ENCODE measurements at regions not wholly inside any gene's neighbourhood (a gene's known extent, or its start where the extent isn't known, plus 50 kb on each side); places are given as distances from the start of the nearest gene placed in this dataset.
A peak's percentile ranks its signal among the peaks of the same experiment; 100 is the strongest.

DNA sequence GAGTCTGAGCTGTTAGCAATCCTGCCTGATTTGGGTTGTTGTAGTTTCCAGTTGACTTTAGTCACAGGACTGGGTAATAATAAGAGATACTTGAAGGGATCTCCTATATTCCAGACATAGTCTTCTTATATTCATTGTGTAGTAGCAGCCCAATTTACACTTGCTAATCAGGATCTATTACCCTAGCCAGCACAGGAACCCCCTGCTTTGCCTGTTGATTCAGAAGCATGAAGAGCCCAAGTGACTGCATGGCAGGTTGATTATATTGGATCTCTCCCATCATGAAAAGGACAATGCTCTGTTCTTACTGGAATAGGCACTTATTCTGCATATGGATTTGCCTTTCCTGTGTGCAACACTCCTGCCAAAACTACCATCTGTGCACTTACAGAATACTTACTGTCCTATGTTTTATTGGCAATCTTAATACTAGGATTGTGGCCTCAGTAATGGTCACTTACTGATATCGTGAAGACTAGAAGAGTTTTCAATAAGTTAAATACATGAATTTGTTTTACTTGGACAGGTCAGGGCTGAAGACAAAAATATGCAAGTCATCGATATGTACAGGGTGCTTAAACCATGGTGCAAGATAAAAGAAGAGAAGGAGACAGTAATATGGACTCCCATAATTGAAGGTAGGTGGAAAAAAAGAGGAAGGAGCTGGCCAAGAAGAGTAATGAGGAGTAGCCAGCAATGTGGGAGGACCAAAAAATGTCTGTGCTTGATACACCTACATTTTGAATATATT is 304.1 kb downstream of the MCTP2 start:
- ChIA-PET CTCF (no interaction called here), POLR2A (no interaction called here)
- ATAC-seq (peak; percentile 54), DNase-seq (ENCODE audit: low spot score) (no peak)
- Mint-ChIP-seq H3K4me3 (no peak overlapping the region), H3K27ac (no peak overlapping the region), H3K9me3 (peaks cover 7% of the 10 kb centered on the region), H3K27me3 (ENCODE audit: low read depth) (no peaks in the 10 kb centered on the region), H3K36me3 (no peaks in the 10 kb centered on the region), H3K4me1 (peaks cover 60% of the 10 kb centered on the region)
- TF ChIP-seq NR1H2 (CRISPR knock-in tag; IDR thresholded peaks at IDR 0.05) = no peak
- TF ChIP-seq, protein P1, sequence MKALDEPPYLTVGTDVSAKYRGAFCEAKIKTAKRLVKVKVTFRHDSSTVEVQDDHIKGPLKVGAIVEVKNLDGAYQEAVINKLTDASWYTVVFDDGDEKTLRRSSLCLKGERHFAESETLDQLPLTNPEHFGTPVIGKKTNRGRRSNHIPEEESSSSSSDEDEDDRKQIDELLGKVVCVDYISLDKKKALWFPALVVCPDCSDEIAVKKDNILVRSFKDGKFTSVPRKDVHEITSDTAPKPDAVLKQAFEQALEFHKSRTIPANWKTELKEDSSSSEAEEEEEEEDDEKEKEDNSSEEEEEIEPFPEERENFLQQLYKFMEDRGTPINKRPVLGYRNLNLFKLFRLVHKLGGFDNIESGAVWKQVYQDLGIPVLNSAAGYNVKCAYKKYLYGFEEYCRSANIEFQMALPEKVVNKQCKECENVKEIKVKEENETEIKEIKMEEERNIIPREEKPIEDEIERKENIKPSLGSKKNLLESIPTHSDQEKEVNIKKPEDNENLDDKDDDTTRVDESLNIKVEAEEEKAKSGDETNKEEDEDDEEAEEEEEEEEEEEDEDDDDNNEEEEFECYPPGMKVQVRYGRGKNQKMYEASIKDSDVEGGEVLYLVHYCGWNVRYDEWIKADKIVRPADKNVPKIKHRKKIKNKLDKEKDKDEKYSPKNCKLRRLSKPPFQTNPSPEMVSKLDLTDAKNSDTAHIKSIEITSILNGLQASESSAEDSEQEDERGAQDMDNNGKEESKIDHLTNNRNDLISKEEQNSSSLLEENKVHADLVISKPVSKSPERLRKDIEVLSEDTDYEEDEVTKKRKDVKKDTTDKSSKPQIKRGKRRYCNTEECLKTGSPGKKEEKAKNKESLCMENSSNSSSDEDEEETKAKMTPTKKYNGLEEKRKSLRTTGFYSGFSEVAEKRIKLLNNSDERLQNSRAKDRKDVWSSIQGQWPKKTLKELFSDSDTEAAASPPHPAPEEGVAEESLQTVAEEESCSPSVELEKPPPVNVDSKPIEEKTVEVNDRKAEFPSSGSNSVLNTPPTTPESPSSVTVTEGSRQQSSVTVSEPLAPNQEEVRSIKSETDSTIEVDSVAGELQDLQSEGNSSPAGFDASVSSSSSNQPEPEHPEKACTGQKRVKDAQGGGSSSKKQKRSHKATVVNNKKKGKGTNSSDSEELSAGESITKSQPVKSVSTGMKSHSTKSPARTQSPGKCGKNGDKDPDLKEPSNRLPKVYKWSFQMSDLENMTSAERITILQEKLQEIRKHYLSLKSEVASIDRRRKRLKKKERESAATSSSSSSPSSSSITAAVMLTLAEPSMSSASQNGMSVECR (CRISPR knock-in tag; IDR thresholded peaks at IDR 0.05; ENCODE audit: borderline replicate concordance) = no peak
- no peak for TF ChIP-seq FOXJ3 (CRISPR knock-in tag; IDR thresholded peaks at IDR 0.05; ENCODE audit: borderline replicate concordance)
- no peak for TF ChIP-seq GTF2I (CRISPR knock-in tag; conservative IDR thresholded peaks at IDR 0.05)

DNA sequence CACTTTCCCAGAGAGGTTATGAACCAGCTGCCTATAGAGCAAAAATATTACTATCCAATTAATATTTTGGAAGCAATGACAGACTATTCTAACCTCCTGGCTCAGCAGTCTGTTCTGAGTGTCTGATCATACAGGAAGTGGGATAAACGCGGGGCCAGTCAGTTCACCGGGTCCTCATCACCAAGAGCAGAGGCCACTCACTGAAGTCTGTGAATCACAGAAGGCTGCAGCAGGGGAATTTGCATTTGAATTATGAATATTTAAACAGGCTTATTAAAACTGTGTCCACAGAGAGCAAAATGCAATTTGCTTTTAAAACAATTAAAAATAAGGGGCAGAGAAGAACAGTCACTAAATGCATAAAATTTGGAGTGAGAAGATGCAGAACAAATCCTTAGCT is 305.2 kb downstream of the MCTP2 start:
- DNase-seq (ENCODE audit: low spot score) = no peak
- Mint-ChIP-seq H3K9me3 (peaks cover 7% of the 10 kb centered on the region), H3K36me3 (no peaks in the 10 kb centered on the region), H3K4me3 (no peak overlapping the region), H3K4me1 (peaks cover 51% of the 10 kb centered on the region), H3K27me3 (ENCODE audit: low read depth) (no peaks in the 10 kb centered on the region), H3K27ac (no peak overlapping the region)
- ATAC-seq = no peak
- TF ChIP-seq RORB (CRISPR knock-in tag; IDR thresholded peaks at IDR 0.05) (no peak), ATF1 (CRISPR knock-in tag; IDR thresholded peaks at IDR 0.05) (no peak), ELF4 (CRISPR knock-in tag; IDR thresholded peaks at IDR 0.05; ENCODE audit: low read depth) (no peak), MXD4 (CRISPR knock-in tag; IDR thresholded peaks at IDR 0.05; ENCODE audit: borderline replicate concordance) (no peak), KAT7 (CRISPR knock-in tag; IDR thresholded peaks at IDR 0.05; ENCODE audit: borderline replicate concordance) (no peak)
- TF ChIP-seq, protein P2, sequence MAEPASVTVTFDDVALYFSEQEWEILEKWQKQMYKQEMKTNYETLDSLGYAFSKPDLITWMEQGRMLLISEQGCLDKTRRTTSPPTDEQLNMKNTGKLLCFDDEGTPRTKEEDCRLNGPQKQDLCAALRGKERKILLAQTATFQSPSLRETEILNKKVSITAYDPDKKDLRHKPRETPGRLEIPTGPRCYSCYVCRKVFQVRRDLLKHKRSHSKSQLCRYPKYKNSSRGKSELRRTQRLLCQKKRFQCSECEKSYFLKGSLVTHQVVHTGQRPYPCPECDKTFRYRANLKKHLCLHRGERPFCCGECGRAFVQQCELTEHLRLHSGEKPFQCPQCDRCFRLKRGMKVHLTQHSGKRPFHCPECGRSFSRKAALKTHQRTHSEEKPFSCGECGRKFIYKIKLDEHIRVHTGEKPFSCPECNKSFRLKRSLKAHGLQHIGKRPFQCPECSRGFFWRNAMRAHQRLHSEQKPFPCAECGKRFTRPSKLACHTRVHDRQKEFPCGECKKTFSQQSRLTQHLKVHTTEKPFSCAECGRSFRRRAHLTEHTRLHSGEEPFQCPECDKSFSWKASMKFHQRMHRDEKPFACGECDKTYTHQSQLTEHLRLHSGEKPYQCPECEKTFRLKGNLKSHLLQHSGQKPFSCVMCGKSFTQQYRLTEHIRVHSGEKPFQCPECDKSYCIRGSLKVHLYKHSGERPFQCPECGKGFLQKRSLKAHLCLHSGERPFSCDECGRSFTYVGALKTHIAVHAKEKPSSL (CRISPR knock-in tag; conservative IDR thresholded peaks at IDR 0.05) = no peak
- TF ChIP-seq, protein P3, sequence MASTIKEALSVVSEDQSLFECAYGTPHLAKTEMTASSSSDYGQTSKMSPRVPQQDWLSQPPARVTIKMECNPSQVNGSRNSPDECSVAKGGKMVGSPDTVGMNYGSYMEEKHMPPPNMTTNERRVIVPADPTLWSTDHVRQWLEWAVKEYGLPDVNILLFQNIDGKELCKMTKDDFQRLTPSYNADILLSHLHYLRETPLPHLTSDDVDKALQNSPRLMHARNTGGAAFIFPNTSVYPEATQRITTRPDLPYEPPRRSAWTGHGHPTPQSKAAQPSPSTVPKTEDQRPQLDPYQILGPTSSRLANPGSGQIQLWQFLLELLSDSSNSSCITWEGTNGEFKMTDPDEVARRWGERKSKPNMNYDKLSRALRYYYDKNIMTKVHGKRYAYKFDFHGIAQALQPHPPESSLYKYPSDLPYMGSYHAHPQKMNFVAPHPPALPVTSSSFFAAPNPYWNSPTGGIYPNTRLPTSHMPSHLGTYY (CRISPR knock-in tag; IDR thresholded peaks at IDR 0.05) = no peak
- TF ChIP-seq, protein P4, sequence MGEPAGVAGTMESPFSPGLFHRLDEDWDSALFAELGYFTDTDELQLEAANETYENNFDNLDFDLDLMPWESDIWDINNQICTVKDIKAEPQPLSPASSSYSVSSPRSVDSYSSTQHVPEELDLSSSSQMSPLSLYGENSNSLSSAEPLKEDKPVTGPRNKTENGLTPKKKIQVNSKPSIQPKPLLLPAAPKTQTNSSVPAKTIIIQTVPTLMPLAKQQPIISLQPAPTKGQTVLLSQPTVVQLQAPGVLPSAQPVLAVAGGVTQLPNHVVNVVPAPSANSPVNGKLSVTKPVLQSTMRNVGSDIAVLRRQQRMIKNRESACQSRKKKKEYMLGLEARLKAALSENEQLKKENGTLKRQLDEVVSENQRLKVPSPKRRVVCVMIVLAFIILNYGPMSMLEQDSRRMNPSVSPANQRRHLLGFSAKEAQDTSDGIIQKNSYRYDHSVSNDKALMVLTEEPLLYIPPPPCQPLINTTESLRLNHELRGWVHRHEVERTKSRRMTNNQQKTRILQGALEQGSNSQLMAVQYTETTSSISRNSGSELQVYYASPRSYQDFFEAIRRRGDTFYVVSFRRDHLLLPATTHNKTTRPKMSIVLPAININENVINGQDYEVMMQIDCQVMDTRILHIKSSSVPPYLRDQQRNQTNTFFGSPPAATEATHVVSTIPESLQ (CRISPR knock-in tag; IDR thresholded peaks at IDR 0.05) = no peak
- TF ChIP-seq, protein P5, sequence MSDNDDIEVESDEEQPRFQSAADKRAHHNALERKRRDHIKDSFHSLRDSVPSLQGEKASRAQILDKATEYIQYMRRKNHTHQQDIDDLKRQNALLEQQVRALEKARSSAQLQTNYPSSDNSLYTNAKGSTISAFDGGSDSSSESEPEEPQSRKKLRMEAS (CRISPR knock-in tag; IDR thresholded peaks at IDR 0.05) = no peak
- ChIA-PET POLR2A (no interaction called here), CTCF (interaction anchor here (1.5 kb wide), 1 partner anchor 11 kb away, joined by 8 read pairs; no protein-coding TSS in a partner anchor)
